NCI-H2196 treated with DMSO at 0.1 percent for 48 hours (cell line): ENCODE measurements at regions not wholly inside any gene's neighbourhood (a gene's known extent, or its start where the extent isn't known, plus 50 kb on each side); places are given as distances from the start of the nearest gene placed in this dataset.
"Not testable (repeated sequence)": the region's sequence is repeated elsewhere in the genome, so short reads cannot be mapped to it uniquely, and the experiment has no call there.

Experiments used
- DNase-seq: peaks from one replicate; lab custom pipeline; 2025; ENCODE audit not compliant: unreplicated experiment; lab: John Stamatoyannopoulos, UW

DNA sequence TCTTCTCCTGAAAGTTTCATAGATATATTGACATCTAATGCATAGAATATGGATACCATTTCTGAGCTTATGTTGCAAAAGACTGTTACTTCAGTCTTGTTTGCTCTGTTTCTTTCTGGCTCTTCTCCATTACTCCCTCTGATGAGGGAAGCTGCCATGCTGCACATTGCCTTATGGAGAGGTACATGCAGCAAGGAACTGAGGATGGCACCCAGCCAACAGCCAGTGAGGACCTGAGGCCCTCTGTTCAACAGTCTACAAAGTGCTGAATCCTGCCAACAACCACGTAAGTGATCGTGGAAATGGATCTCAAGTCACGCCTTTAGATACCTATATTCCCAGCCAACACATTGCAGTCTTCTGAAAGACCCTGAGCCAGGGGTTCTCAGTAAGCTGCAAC is 66.6 kb upstream of the ADAMTS5 start:
- no peak for DNase-seq

DNA sequence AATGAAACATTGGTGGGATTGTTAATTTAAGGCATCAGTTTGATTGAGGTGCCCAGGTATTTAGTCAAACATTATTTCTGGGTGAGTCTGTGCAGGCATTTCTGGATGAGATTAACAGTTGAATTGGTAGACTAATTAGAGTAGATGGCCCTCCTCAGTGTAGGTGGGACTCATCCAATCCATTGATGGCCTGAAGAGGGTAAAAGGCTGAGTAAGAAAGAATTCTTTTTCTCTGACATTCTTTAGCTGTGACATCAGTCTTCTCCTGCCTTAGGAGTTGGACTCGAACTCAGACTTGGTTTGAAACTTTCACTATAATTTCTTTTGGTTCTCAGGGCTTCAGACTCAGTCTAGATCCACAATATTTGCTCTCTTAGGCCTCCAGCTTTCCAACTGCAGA is 59.6 kb upstream of the ADAMTS5 start:
- no peak for DNase-seq

DNA sequence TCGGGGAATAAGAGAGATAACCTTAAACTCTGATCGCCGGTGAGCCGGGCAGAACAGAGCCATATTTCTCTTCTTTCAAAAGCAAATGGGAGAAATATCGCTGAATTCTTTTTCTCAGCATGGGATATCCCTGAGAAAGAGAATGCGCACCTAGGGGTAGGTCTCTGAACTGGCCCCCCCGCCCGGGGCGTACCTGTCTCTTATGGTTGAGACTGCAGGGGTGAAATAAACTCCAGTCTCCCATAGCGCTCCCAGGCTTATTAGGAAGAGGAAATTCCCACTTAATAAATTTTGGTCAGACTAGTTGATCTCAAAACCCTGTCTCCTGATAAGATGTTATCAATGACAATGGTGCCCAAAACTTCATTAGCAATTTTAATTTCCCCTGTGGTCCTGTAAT is 58.8 kb upstream of the ADAMTS5 start:
- not testable (repeated sequence) for DNase-seq

- DNase-seq: no peak
These were observed 58.1 kb upstream of the ADAMTS5 start for GRCh38 chr21:27024971-27025370.

GRCh38 chr21:27024301-27024700 is 57.4 kb upstream of the ADAMTS5 start:
- no peak for DNase-seq

- DNase-seq: no peak
These were observed 56.3 kb upstream of the ADAMTS5 start for GRCh38 chr21:27023186-27023585.

GRCh38 chr21:27021801-27022200 is 54.9 kb upstream of the ADAMTS5 start:
- no peak for DNase-seq

GRCh38 chr21:27021046-27021445 is 54.2 kb upstream of the ADAMTS5 start:
- no peak for DNase-seq

GRCh38 chr21:27017246-27017645 is 50.4 kb upstream of the ADAMTS5 start:
- no peak for DNase-seq
